Activated naive CD8-positive, alpha-beta T cell treated with anti-CD3 and anti-CD28 coated beads for 36 hours (primary cell): ENCODE measurements at regions not wholly inside any gene's neighbourhood (a gene's known extent, or its start where the extent isn't known, plus 50 kb on each side); places are given as distances from the start of the nearest gene placed in this dataset.

Experiments used
- DNase-seq: peaks from one replicate; pipeline ENCODE4 v3.0.0; 2021
- H3K27ac Mint-ChIP-seq: one replicate; pipeline ENCODE4 v1.8.0; 2022; ENCODE audit warnings: mild to moderate bottlenecking, moderate library complexity, mixed read lengths
- H3K27me3 Mint-ChIP-seq: one replicate; pipeline ENCODE4 v1.8.0; 2022; ENCODE audit warnings: mild to moderate bottlenecking, mixed read lengths
- H3K36me3 Mint-ChIP-seq: one replicate; pipeline ENCODE4 v1.8.0; 2021; ENCODE audit warnings: mild to moderate bottlenecking, mixed read lengths
- H3K4me1 Mint-ChIP-seq: one replicate; pipeline ENCODE4 v1.8.0; 2021; ENCODE audit warnings: mixed read lengths
- H3K4me3 Mint-ChIP-seq: one replicate; pipeline ENCODE4 v1.8.0; 2022; ENCODE audit warnings: mild to moderate bottlenecking, moderate library complexity, mixed read lengths
- H3K9me3 Mint-ChIP-seq: one replicate; pipeline ENCODE4 v1.8.0; 2022; ENCODE audit warnings: mixed read lengths

DNA sequence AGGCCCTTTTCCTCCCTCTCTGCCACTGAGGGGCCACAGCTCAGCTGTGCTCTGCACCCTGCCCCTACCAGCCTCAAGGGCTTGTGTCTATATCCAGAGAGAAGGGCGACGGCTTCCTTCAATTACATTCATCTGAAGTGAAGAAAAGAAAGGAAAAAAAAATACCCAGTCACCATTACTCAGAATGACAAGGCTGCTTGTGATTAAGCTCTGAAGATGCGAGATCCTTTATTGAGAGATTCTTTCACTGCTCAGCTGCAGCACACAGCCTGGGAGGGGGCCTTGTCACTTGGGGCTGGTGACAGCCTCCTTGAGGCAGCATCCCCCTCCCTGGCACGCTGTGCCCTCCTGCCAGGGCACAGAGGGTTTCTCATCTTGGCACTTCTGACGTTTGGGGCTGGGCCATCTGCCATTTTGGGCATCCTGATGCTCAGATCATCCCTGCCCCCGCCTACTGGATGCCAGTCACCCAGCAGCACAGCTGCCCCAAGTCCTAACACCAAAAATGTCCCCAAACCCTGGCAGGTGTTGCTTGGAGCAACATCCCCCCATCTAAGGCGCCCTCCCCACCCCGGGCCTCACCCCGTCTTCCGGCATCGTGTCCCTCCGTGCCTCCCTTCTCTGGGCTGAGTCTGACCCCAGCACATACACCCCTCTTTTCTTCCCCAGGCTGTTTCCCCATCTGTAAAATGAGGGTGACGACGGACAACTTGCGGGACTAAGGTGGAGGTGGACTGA lies 1394.7 kb downstream of the BRD1 start:
- no peak overlapping the region for H3K27ac Mint-ChIP-seq
- H3K4me1 Mint-ChIP-seq: no peaks in the 10 kb centered on the region
- H3K36me3 Mint-ChIP-seq: no peaks in the 10 kb centered on the region
- no peak overlapping the region for H3K4me3 Mint-ChIP-seq
- no peaks in the 10 kb centered on the region for H3K27me3 Mint-ChIP-seq
- no peaks in the 10 kb centered on the region for H3K9me3 Mint-ChIP-seq
- no peak for DNase-seq

DNA sequence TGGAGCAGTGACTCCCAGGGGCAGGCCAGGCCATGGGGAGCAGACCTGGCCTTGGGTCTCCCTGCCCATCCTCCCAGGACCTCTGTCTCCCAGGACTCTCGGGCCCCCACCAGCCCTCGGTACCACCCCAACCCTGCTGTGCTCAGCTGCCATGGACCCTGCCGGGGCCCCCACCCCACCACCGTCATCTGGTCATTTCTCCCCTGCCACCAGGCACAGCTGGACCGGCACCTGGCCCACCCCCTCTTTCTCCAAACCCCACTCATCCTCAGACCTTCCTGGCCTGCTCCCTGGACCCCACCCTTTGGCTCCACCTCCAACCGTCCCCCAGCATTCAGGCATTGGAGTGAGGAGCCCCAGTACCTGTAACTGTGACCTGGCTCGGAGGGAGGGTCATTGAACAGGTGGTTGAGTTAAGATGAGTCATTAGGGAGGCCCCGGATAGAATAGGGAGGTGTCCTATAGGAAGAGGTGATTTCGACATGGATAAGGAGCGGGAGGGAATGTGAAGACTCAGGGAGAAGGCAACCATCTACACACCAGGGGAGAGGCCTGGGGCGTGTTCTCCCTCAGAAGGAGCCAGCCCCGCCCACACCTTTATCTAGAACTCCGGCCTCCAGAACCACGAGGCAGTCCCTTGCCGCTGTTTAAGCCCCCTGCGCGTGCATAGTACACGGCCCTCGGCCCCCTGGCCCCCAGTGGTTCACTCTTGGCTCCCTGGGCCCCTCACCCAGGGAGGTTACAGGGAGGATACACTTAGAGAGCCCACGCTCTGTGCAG lies 1395.9 kb downstream of the BRD1 start:
- no peak for DNase-seq
- Mint-ChIP-seq H3K27ac (no peak overlapping the region), H3K9me3 (no peaks in the 10 kb centered on the region), H3K4me1 (no peaks in the 10 kb centered on the region), H3K27me3 (no peaks in the 10 kb centered on the region), H3K4me3 (no peak overlapping the region), H3K36me3 (no peaks in the 10 kb centered on the region)

- Mint-ChIP-seq H3K4me3 (no peak overlapping the region), H3K27ac (no peak overlapping the region), H3K36me3 (no peaks in the 10 kb centered on the region), H3K9me3 (no peaks in the 10 kb centered on the region), H3K27me3 (no peaks in the 10 kb centered on the region), H3K4me1 (no peaks in the 10 kb centered on the region)
- no peak for DNase-seq
These were observed 1396.7 kb downstream of the BRD1 start for GRCh38 chr22:48431014-48431413.

DNA sequence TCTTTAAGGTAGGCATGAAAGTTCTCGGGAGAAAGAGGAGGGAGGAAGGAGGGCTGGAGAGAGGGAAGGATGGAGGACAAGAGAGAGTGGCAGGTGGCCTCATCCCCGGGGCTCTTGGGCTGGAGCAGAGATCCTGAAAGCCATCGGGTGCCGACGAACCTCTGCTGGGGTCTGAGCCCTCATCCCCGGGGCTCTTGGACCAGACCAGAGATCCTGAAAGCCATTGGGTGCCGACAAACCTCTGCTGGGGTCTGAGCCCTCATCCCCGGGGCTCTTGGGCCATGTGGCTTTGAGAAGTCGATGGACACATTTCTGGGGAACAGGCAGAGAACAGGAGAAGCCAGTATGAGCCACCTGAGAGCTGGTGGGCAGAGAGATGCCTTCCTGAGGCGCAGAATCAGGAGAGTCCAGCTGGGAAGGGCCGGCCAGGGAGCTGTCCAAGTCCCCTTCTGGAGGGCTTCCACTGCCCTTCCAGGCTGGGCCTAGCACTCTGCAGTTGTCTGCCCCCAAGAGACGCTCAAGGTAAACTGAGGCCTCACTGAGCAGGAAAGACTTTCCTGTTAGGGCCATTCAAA lies 1398.1 kb downstream of the BRD1 start:
- no peaks in the 10 kb centered on the region for H3K9me3 Mint-ChIP-seq
- no peaks in the 10 kb centered on the region for H3K4me1 Mint-ChIP-seq
- H3K27ac Mint-ChIP-seq: no peak overlapping the region
- no peak overlapping the region for H3K4me3 Mint-ChIP-seq
- no peaks in the 10 kb centered on the region for H3K36me3 Mint-ChIP-seq
- no peaks in the 10 kb centered on the region for H3K27me3 Mint-ChIP-seq
- DNase-seq: no peak

GRCh38 chr22:48428631-48429371 lies 1398.9 kb downstream of the BRD1 start:
- no peaks in the 10 kb centered on the region for H3K9me3 Mint-ChIP-seq
- DNase-seq: no peak
- no peaks in the 10 kb centered on the region for H3K27me3 Mint-ChIP-seq
- no peak overlapping the region for H3K27ac Mint-ChIP-seq
- H3K36me3 Mint-ChIP-seq: no peaks in the 10 kb centered on the region
- H3K4me1 Mint-ChIP-seq: no peaks in the 10 kb centered on the region
- no peak overlapping the region for H3K4me3 Mint-ChIP-seq

DNA sequence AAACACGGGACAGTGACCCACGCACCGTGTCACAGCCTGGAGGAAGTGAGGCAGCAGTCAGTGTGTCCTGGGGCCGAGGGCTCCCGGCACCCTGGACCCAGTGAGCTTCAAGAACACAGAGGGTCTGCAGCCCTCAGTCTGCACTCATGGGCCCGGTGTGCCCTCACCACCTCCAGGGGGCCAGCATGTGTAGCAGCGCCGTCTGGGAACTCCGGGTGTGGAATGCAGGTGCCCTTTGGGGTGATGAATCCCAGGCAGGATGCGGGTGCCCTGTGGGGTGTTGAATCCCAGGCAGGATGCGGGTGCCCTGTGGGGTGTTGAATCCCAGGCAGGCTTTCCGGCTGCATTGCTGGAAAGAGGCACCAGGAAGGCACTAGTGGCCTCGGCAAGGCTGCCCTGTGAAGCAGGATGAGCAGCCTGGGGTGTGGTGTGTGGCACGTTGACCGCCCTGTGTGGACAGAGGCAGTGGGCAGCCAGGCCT lies 1399.9 kb downstream of the BRD1 start:
- Mint-ChIP-seq H3K27me3 (no peaks in the 10 kb centered on the region), H3K36me3 (no peaks in the 10 kb centered on the region), H3K9me3 (no peaks in the 10 kb centered on the region), H3K4me1 (no peaks in the 10 kb centered on the region), H3K4me3 (no peak overlapping the region), H3K27ac (no peak overlapping the region)
- no peak for DNase-seq

DNA sequence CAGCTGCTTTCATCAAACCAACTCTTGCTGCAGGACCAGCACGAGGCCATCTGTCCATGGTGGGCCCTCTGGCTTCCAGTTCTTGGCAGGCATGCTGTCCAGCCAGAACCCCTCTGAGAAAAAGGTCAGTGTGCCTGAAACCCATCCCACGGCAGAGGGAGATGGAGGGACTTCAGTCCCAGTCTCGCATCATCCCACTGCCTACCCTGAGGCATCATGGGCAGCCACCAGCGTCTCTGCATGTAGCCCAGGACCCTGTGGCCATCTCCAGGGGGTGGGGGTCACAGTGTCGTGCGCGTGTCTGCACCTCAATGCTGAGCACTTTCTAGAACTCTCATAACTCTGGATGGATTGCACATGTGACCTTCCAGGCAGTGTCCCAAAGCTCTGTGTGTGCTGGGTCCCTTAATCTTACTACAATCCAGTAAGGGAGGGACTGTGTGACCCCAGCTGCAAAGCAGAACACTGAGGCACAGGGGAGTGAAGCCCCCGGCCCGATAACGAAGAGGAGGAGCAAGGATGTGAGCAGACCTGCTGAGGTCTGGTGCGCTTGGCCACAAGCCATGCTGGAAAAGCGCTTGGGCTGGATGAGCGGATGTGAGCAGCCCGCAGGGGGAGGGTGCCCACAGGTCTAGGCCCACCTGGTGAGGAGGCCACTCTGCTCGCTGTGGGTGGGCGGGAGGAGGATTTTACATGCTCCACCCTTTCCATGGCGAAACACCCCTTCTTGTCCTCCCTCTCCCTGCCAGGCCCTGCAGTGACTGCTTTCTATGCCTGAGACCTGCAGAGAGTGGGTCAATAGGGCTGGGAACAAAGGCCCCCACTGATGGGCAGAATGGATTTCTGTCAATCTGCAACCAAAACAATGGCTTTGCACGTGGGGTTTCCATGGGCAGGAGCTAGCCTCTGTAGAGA lies 1401.0 kb downstream of the BRD1 start:
- Mint-ChIP-seq H3K27ac (no peak overlapping the region), H3K4me3 (no peak overlapping the region), H3K9me3 (no peaks in the 10 kb centered on the region), H3K4me1 (no peaks in the 10 kb centered on the region), H3K27me3 (no peaks in the 10 kb centered on the region), H3K36me3 (no peaks in the 10 kb centered on the region)
- DNase-seq: no peak

GRCh38 chr22:48425641-48426040 lies 1402.0 kb downstream of the BRD1 start:
- Mint-ChIP-seq H3K27ac (no peak overlapping the region), H3K9me3 (no peaks in the 10 kb centered on the region), H3K36me3 (no peaks in the 10 kb centered on the region), H3K4me3 (no peak overlapping the region), H3K4me1 (no peaks in the 10 kb centered on the region), H3K27me3 (no peaks in the 10 kb centered on the region)
- DNase-seq: no peak

- Mint-ChIP-seq H3K36me3 (no peaks in the 10 kb centered on the region), H3K4me3 (no peak overlapping the region), H3K9me3 (no peaks in the 10 kb centered on the region), H3K27ac (no peak overlapping the region), H3K4me1 (no peaks in the 10 kb centered on the region), H3K27me3 (no peaks in the 10 kb centered on the region)
- no peak for DNase-seq
These were observed 1402.6 kb downstream of the BRD1 start for GRCh38 chr22:48425091-48425506.

- Mint-ChIP-seq H3K9me3 (no peaks in the 10 kb centered on the region), H3K36me3 (no peaks in the 10 kb centered on the region), H3K4me1 (no peaks in the 10 kb centered on the region), H3K27me3 (no peaks in the 10 kb centered on the region), H3K4me3 (no peak overlapping the region), H3K27ac (no peak overlapping the region)
- no peak for DNase-seq
These were observed 1403.0 kb downstream of the BRD1 start for GRCh38 chr22:48424661-48425060.

GRCh38 chr22:48424201-48424627 lies 1403.5 kb downstream of the BRD1 start:
- H3K9me3 Mint-ChIP-seq: no peaks in the 10 kb centered on the region
- DNase-seq: no peak
- H3K36me3 Mint-ChIP-seq: no peaks in the 10 kb centered on the region
- no peaks in the 10 kb centered on the region for H3K27me3 Mint-ChIP-seq
- no peak overlapping the region for H3K27ac Mint-ChIP-seq
- no peak overlapping the region for H3K4me3 Mint-ChIP-seq
- no peaks in the 10 kb centered on the region for H3K4me1 Mint-ChIP-seq

- Mint-ChIP-seq H3K27ac (no peak overlapping the region), H3K4me1 (no peaks in the 10 kb centered on the region), H3K27me3 (no peaks in the 10 kb centered on the region), H3K36me3 (no peaks in the 10 kb centered on the region), H3K4me3 (no peak overlapping the region), H3K9me3 (no peaks in the 10 kb centered on the region)
- DNase-seq: no peak
These were observed 1404.2 kb downstream of the BRD1 start for GRCh38 chr22:48423481-48423911.

GRCh38 chr22:48422900-48423480 lies 1404.7 kb downstream of the BRD1 start:
- Mint-ChIP-seq H3K4me3 (no peak overlapping the region), H3K27me3 (no peaks in the 10 kb centered on the region), H3K27ac (no peak overlapping the region), H3K36me3 (no peaks in the 10 kb centered on the region), H3K4me1 (no peaks in the 10 kb centered on the region), H3K9me3 (no peaks in the 10 kb centered on the region)
- no peak for DNase-seq

- H3K4me3 Mint-ChIP-seq: no peak overlapping the region
- H3K36me3 Mint-ChIP-seq: no peaks in the 10 kb centered on the region
- no peaks in the 10 kb centered on the region for H3K4me1 Mint-ChIP-seq
- DNase-seq: no peak
- H3K27me3 Mint-ChIP-seq: peaks cover 7% of the 10 kb centered on the region
- no peaks in the 10 kb centered on the region for H3K9me3 Mint-ChIP-seq
- H3K27ac Mint-ChIP-seq: no peak overlapping the region
These were observed 1408.8 kb downstream of the BRD1 start for GRCh38 chr22:48418831-48419230.
